ENCODE measurements at regions not wholly inside any gene's neighbourhood (a gene's known extent, or its start where the extent isn't known, plus 50 kb on each side); places are given as distances from the start of the nearest gene placed in this dataset.

DNA sequence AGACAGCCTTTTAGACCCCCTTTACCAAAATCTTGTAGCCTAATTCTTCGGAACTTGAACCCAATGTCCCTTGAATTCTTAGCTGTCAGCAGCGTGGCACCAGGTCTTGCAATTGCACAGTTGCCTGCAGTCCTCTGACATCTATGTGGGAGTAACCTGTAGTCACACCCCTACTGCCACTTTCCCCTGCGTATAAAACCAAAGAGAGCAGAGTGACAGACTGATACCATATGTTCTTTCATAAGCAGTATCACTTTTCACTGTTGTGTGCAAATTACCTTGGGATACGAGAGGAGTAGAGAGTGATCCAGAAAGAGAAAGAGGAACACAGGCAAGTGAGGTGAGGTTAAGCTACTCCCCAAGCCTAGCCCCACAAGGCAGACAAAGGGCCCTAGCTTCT, 364.3 kb upstream of the ADAMTSL1 start:
- H3K27me3 Mint-ChIP-seq: no peaks in the 10 kb centered on the region
- CTCF ChIA-PET: no interaction called here
- no peaks in the 10 kb centered on the region for H3K9me3 Mint-ChIP-seq
- POLR2A ChIA-PET: no interaction called here
- H3K36me3 Mint-ChIP-seq (ENCODE audit: low read depth): no peaks in the 10 kb centered on the region
- H3K4me3 Mint-ChIP-seq: no peak overlapping the region
- DNase-seq: no peak
- no peaks in the 10 kb centered on the region for H3K4me1 Mint-ChIP-seq
- H3K27ac Mint-ChIP-seq: no peak overlapping the region

DNA sequence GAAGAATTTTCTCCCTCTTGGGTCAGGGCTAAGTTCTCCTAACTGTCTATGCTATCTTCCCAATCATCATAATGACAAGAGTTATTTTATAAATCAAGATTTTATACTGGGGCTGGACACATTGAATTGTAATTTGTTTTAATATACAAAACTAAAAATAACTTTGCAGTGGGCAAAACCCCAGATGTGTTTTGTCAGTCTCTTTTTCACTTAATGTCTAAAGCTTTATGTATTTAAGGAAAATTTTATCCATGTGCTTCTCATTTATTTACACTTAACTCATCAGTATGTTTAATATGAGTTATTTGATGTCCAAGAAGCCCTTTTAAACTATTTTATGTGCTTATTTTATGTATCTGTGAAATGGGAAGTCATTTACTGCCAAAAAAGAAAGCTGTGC, 362.8 kb upstream of the ADAMTSL1 start:
- H3K4me3 Mint-ChIP-seq: no peak overlapping the region
- H3K27me3 Mint-ChIP-seq: no peaks in the 10 kb centered on the region
- no peak overlapping the region for H3K27ac Mint-ChIP-seq
- CTCF ChIA-PET: no interaction called here
- POLR2A ChIA-PET: interaction anchor here (0.6 kb wide), 1 partner anchor 203 kb away, joined by 9 read pairs; no protein-coding TSS in a partner anchor
- H3K4me1 Mint-ChIP-seq: no peaks in the 10 kb centered on the region
- DNase-seq: no peak
- H3K36me3 Mint-ChIP-seq (ENCODE audit: low read depth): no peaks in the 10 kb centered on the region
- H3K9me3 Mint-ChIP-seq: no peaks in the 10 kb centered on the region

DNA sequence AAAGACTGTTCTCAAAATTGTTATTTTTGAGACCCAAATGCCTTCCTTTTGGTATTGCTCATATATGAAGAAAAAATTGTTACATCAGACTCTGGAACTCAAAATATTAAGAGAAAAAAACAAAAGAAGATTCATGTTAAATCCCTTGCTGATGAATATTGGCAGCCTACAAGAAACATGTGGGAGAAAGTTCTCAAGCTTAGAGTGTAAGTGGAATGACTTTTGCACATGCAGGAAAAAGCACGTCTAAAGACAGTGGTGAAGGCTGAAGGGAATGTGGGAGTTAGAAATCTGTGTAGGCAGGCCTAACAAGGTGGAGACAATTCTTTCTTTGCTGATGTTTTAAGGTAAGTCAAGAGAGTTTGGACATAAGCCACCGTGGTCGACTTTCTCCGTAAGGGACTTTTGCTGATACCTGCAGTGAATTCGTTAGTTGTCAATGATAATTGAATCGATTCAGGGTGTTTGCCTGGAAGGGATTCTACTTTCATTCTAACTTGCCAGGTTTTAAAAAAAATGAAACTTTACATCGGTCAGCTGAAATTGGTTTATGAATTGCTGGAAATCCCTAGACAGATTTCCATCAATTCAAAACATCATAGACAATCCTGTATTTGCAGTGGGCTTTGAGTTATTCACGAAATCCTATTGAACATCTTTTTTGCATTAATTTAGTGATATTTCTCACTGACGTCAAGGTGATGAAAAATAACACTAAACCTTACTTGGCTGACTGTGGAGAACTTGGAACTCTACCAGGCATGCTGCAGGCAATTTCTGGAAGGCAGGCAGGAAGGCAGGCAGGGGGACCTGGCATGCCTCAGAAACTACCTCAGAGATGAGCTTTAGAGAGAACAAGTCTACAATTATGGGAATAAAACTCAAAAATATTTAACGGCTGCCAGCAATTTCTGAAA, 359.1 kb upstream of the ADAMTSL1 start:
- H3K27ac Mint-ChIP-seq: no peak overlapping the region
- no peaks in the 10 kb centered on the region for H3K4me1 Mint-ChIP-seq
- POLR2A ChIA-PET: no interaction called here
- no peaks in the 10 kb centered on the region for H3K9me3 Mint-ChIP-seq
- CTCF ChIA-PET: no interaction called here
- DNase-seq: no peak
- H3K27me3 Mint-ChIP-seq: no peaks in the 10 kb centered on the region
- H3K4me3 Mint-ChIP-seq: no peak overlapping the region
- H3K36me3 Mint-ChIP-seq (ENCODE audit: low read depth): no peaks in the 10 kb centered on the region

DNA sequence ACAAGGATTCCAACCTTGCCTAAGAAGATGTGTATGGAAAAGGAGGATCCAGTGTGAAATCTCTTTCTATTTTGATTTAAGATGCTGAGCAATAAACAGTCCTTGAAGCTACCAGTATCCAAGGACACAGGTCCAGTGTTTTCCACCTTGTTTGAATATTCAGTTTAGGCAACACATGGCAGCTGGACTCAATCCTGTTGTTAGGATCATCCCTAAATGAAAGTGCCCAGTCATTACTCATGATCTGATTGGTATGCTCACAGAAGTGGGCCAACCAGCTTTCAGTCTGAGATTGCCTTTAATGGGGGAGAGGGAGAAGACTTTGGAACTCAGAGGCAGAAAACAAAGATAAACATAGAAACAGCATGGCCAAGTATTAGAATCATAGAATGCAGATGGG, 355.7 kb upstream of the ADAMTSL1 start:
- no peak for DNase-seq
- no peaks in the 10 kb centered on the region for H3K9me3 Mint-ChIP-seq
- H3K4me3 Mint-ChIP-seq: no peak overlapping the region
- no peak overlapping the region for H3K27ac Mint-ChIP-seq
- no peaks in the 10 kb centered on the region for H3K27me3 Mint-ChIP-seq
- no peaks in the 10 kb centered on the region for H3K36me3 Mint-ChIP-seq (ENCODE audit: low read depth)
- ChIA-PET POLR2A (no interaction called here), CTCF (no interaction called here)
- no peaks in the 10 kb centered on the region for H3K4me1 Mint-ChIP-seq

DNA sequence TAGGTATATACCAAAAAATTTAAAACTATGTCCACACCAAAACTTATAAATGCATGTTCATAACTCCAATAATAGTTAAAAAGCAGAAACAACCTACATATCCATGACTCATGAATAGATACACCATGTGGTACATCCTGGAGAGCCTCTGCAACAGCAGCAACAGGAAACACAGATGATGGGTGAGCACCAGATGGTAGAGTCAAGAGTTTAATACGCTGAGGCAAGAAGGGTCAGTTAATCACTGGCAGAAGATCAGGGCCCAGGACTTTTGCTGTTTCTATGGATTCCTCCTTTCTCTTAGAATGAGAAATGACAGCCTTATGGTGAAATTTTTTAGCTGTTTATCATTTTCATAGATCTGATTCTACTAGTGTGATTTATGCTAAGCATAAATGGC, 351.8 kb upstream of the ADAMTSL1 start:
- CTCF ChIA-PET: no interaction called here
- no peaks in the 10 kb centered on the region for H3K9me3 Mint-ChIP-seq

DNA sequence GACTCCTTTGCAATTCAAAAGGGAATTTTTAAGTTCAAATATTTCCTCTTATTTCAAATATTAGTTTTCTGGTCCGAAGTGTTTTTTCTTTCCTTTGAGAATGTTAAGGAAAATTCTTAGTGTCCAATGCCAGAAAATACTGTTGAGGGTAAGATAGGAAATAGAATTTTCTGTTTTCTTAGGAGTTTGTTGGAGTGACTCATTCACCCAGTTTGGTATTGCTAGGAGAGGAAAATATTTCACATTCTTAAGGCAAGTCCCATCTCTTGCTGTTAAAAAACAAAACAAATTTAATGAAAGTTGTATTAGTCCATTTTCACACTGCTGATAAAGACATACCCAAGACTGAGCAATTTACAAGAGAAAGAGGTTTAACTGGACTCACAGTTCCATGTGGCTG, 349.2 kb upstream of the ADAMTSL1 start:
- Mint-ChIP-seq H3K27ac (no peak overlapping the region), H3K27me3 (no peaks in the 10 kb centered on the region), H3K9me3 (no peaks in the 10 kb centered on the region), H3K4me3 (no peak overlapping the region), H3K4me1 (no peaks in the 10 kb centered on the region), H3K36me3 (ENCODE audit: low read depth) (no peaks in the 10 kb centered on the region)
- ChIA-PET CTCF (no interaction called here), POLR2A (no interaction called here)
- no peak for DNase-seq

More for the DNA sequence above, 351.8 kb upstream of the ADAMTSL1 start:
- POLR2A ChIA-PET: interaction anchor here (0.5 kb wide), 1 partner anchor 702 kb away, joined by 3 read pairs; no protein-coding TSS in a partner anchor
- Mint-ChIP-seq H3K27ac (no peak overlapping the region), H3K36me3 (ENCODE audit: low read depth) (no peaks in the 10 kb centered on the region), H3K4me1 (no peaks in the 10 kb centered on the region), H3K27me3 (no peaks in the 10 kb centered on the region), H3K4me3 (no peak overlapping the region)
- no peak for DNase-seq

DNA sequence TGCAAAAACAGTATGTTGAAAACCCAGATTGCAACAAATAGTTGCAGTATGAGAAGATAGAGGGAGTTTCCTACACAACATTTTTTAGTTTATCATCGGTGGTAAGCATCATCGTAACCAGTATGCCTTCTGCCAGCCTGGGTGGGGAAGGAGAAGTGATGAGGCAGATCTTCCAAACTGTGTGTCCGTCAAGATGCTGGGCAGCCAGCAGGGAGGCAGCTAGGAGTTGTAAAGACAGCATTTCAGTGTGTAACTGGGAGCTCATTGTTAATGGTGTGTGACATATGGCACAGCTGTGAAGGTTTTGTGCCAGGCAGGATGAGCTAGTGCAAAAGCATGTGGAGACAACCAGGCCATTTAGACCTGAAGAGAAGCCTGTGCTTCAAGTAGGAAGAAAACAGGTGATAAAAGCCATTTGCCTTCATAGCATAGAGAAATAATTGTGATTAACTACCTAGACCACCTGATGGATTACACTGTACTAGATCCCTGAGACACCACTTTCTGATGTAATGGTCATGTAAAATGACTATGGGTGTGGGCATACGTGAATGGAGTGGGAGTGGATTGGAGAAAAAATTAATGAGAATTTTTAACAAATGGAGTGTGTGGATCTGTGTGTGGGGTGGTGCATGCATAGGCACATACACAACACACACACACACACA, 347.0 kb upstream of the ADAMTSL1 start:
- Mint-ChIP-seq H3K36me3 (ENCODE audit: low read depth) (no peaks in the 10 kb centered on the region), H3K4me3 (no peak overlapping the region), H3K9me3 (no peaks in the 10 kb centered on the region), H3K27me3 (no peaks in the 10 kb centered on the region), H3K4me1 (no peaks in the 10 kb centered on the region), H3K27ac (no peak overlapping the region)
- ChIA-PET CTCF (no interaction called here), POLR2A (no interaction called here)
- no peak for DNase-seq

DNA sequence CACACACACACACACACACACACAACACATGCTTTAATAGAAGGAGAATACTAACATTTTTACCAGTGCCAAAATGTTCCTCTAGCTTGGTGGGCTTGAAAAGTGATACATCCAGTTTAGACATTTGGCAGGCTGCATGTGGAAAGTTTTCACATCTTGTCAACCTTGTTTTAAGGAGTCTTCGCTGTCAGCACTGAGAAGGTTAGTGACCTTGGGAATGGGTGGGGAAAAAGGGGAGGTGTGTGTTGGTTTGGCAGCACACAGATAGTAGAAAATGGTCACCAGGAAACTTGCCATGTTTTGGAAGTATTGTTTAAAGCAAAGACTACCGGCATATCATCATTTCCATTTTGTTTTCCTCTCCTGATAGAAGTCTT, 346.5 kb upstream of the ADAMTSL1 start:
- no peak for DNase-seq
- CTCF ChIA-PET: no interaction called here
- no peaks in the 10 kb centered on the region for H3K27me3 Mint-ChIP-seq
- no peak overlapping the region for H3K27ac Mint-ChIP-seq
- no peaks in the 10 kb centered on the region for H3K9me3 Mint-ChIP-seq
- no peak overlapping the region for H3K4me3 Mint-ChIP-seq
- POLR2A ChIA-PET: no interaction called here
- no peaks in the 10 kb centered on the region for H3K36me3 Mint-ChIP-seq (ENCODE audit: low read depth)
- H3K4me1 Mint-ChIP-seq: no peaks in the 10 kb centered on the region

DNA sequence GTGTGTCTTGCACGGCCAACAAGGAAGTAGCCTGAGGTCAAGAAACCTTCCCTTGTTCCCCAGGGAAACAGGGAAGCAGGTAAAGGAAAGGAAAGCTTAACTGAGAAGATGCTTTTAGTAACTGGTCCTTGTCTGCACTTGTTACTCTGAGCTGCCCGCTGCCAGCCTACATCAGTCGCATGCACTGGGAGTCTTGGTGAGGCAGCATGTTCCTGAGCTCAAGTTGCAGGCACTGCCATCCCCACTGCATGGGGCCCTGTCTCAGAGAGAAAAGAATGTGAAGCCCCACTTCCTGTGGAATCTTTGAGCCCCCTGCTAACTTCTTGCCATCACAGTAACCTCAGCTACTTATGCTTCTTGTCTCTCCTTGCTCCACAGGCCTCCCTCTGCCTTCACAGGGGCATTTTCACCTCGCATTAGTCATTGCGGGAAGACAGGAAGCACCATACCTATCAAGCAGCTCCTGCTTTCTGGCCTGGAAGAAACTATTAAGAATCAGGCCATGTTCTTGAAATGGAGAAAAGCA, 344.1 kb upstream of the ADAMTSL1 start:
- Mint-ChIP-seq H3K4me3 (no peak overlapping the region), H3K4me1 (no peaks in the 10 kb centered on the region), H3K27ac (no peak overlapping the region), H3K27me3 (no peaks in the 10 kb centered on the region), H3K9me3 (no peaks in the 10 kb centered on the region), H3K36me3 (ENCODE audit: low read depth) (no peaks in the 10 kb centered on the region)
- CTCF ChIA-PET: no interaction called here
- POLR2A ChIA-PET: no interaction called here
- DNase-seq: no peak

DNA sequence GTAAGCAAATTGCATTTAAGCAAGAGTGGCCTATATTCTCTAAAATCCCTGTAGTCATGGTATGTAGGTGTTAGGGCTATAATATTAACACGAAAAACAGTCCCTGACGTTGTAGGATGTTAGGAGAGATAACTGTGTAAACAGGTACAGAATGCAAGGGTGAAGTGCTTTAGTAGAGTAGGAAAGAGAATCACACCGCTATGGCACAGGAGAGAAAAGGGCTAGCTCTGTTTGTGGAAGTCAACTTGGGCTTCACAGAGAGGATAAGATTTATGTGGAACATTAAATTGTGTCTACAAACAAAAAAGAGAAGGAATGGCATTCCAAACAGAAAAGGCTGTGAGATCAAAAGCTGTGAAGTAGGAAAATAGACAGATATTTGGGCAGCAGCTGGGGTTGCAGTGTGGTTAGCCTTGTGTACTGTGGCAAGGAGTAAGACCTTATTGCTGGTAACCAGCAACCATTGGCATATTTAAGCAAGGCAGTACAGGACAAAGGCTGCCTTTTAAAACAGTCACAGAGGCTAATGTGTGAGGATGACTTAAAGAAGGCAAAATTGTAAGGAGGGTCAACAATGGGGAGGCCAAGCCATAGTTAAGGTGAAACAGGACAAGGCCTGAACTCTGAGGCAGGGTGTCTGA, 337.5 kb upstream of the ADAMTSL1 start:
- Mint-ChIP-seq H3K27ac (no peak overlapping the region), H3K27me3 (no peaks in the 10 kb centered on the region), H3K4me3 (no peak overlapping the region), H3K9me3 (no peaks in the 10 kb centered on the region), H3K4me1 (no peaks in the 10 kb centered on the region), H3K36me3 (ENCODE audit: low read depth) (no peaks in the 10 kb centered on the region)
- CTCF ChIA-PET: no interaction called here
- DNase-seq: no peak
- POLR2A ChIA-PET: no interaction called here

DNA sequence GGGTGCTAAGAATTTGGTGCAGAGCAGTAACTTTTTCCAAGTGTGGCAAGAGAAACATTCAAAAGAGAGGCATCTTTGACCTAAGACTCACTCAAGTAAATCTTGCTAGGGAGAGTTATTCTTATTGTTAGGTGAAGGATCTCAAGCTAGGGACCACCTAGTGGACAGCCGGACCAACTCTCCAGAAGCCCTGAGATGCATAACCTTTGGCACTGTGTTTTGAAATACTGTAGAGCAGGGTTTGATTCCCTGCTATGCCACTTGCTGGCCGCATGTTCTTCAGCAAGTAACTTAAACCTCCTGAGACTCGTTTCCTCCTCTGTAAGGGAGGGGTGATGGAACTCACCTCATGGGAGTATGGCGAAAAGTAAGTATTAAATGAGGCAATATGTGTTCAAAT, 336.1 kb upstream of the ADAMTSL1 start:
- Mint-ChIP-seq H3K27ac (no peak overlapping the region), H3K4me3 (no peak overlapping the region), H3K27me3 (no peaks in the 10 kb centered on the region), H3K9me3 (no peaks in the 10 kb centered on the region), H3K36me3 (ENCODE audit: low read depth) (no peaks in the 10 kb centered on the region), H3K4me1 (no peaks in the 10 kb centered on the region)
- CTCF ChIA-PET: no interaction called here
- POLR2A ChIA-PET: no interaction called here
- DNase-seq: no peak

DNA sequence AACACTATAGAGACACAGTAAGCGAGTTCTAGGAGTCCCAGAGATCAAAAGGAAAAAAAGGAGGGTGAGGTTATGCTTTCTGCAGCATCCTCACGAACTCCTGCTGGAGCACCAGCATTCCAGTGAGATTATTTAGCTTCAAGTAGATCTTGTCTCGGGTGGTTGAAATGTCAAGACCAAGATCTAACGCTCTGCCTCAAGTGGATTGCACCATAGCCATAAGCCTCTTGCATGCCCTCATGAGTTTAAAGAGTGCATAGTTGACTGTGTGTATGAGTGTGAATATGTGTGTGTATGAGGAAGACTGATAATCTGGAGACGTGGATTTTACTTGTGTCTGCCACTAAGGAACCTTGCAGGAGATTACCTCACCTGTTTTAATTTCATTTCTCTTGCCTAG, 335.3 kb upstream of the ADAMTSL1 start:
- H3K4me1 Mint-ChIP-seq: no peaks in the 10 kb centered on the region
- CTCF ChIA-PET: no interaction called here

DNA sequence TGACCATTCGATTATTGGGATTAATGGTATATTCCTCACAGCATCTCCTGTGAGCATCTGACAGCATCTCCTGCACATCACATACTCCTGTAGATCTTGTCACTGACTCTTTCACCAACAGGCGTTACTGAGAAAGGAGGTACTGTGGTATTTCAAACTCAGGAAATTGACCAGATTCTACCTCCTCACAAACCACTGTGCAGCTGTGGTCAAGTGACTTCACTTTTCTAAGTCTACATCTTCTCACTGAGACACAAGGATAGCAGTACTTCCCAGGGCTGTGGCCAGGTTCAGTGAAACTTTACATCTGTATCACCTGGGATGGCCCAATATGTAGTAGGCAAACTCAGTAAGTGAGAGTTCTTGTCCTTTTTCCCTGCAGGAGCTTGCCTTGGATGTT, 332.3 kb upstream of the ADAMTSL1 start:
- ChIA-PET POLR2A (no interaction called here), CTCF (no interaction called here)
- DNase-seq: no peak
- H3K4me1 Mint-ChIP-seq: no peaks in the 10 kb centered on the region
- H3K27ac Mint-ChIP-seq: no peak overlapping the region
- H3K36me3 Mint-ChIP-seq (ENCODE audit: low read depth): no peaks in the 10 kb centered on the region
- no peaks in the 10 kb centered on the region for H3K9me3 Mint-ChIP-seq
- no peak overlapping the region for H3K4me3 Mint-ChIP-seq
- no peaks in the 10 kb centered on the region for H3K27me3 Mint-ChIP-seq

More for the DNA sequence above, 335.3 kb upstream of the ADAMTSL1 start:
- no peak overlapping the region for H3K27ac Mint-ChIP-seq
- POLR2A ChIA-PET: no interaction called here
- no peaks in the 10 kb centered on the region for H3K27me3 Mint-ChIP-seq
- no peak overlapping the region for H3K4me3 Mint-ChIP-seq
- H3K36me3 Mint-ChIP-seq (ENCODE audit: low read depth): no peaks in the 10 kb centered on the region
- no peak for DNase-seq
- H3K9me3 Mint-ChIP-seq: no peaks in the 10 kb centered on the region
